ENCODE measurements at regions not wholly inside any gene's neighbourhood (a gene's known extent, or its start where the extent isn't known, plus 50 kb on each side); places are given as distances from the start of the nearest gene placed in this dataset.

GRCh38 chr2:188189356-188189755 is 102.3 kb upstream of the GULP1 start:
- no peak for TF ChIP-seq CTCF (IDR thresholded peaks at IDR 0.05; ENCODE audit: insufficient read depth, low read length, poor library complexity, severe bottlenecking)
- TF ChIP-seq EZH2phosphoT487 (conservative IDR thresholded peaks at IDR 0.05; ENCODE audit: low read length): no peak
